ENCODE measurements at regions not wholly inside any gene's neighbourhood (a gene's known extent, or its start where the extent isn't known, plus 50 kb on each side); places are given as distances from the start of the nearest gene placed in this dataset.

DNA sequence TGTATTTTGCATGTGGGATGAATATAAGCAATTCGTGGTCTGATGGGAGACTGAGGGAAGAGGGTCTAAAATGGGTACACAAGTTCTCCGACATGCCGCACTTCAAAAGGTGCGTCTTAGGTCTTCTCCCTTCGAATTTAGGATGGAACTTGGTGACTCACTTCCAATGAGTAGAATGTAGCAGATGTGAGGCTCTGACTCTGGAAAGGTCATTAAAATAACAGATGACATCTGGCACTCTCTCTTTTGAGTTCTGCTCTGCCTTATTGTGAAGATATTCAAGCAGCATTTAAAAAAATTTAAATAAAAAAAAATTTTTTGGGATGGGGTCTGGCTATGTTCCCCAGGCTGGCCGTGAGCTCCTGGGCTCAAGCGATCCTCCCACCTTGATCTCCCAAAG lies 92.7 kb downstream of the TMEM100 start:
- TF ChIP-seq, protein P1, sequence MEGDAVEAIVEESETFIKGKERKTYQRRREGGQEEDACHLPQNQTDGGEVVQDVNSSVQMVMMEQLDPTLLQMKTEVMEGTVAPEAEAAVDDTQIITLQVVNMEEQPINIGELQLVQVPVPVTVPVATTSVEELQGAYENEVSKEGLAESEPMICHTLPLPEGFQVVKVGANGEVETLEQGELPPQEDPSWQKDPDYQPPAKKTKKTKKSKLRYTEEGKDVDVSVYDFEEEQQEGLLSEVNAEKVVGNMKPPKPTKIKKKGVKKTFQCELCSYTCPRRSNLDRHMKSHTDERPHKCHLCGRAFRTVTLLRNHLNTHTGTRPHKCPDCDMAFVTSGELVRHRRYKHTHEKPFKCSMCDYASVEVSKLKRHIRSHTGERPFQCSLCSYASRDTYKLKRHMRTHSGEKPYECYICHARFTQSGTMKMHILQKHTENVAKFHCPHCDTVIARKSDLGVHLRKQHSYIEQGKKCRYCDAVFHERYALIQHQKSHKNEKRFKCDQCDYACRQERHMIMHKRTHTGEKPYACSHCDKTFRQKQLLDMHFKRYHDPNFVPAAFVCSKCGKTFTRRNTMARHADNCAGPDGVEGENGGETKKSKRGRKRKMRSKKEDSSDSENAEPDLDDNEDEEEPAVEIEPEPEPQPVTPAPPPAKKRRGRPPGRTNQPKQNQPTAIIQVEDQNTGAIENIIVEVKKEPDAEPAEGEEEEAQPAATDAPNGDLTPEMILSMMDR (IDR thresholded peaks at IDR 0.05), result no peak
- TF ChIP-seq EP300 (IDR thresholded peaks at IDR 0.05) (no peak), POLR2A (IDR thresholded peaks at IDR 0.05) (no peak)
